ENCODE measurements at regions not wholly inside any gene's neighbourhood (a gene's known extent, or its start where the extent isn't known, plus 50 kb on each side); places are given as distances from the start of the nearest gene placed in this dataset.

DNA sequence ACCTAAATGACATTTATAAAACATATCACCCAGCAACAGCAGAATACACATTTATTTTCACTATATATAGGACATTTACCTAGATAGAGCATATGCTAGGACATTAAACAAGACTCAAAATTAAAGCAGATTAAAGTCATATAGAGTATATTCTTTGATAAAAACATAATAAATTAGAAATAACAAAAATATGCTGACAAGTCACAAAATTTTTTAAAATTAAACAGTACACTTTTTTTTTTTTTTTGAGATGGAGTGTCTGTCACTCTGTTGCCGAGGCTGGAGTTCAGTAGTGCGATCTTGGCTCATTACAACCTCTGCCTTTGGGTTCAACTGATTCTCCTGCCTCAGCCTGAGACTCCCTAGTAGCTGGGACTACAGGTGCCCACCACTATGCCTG lies 758.9 kb upstream of the NRXN1 start:
- no peak for TF ChIP-seq EZH2 (IDR thresholded peaks at IDR 0.05; ENCODE audit: low read length)
- TF ChIP-seq, protein P1, sequence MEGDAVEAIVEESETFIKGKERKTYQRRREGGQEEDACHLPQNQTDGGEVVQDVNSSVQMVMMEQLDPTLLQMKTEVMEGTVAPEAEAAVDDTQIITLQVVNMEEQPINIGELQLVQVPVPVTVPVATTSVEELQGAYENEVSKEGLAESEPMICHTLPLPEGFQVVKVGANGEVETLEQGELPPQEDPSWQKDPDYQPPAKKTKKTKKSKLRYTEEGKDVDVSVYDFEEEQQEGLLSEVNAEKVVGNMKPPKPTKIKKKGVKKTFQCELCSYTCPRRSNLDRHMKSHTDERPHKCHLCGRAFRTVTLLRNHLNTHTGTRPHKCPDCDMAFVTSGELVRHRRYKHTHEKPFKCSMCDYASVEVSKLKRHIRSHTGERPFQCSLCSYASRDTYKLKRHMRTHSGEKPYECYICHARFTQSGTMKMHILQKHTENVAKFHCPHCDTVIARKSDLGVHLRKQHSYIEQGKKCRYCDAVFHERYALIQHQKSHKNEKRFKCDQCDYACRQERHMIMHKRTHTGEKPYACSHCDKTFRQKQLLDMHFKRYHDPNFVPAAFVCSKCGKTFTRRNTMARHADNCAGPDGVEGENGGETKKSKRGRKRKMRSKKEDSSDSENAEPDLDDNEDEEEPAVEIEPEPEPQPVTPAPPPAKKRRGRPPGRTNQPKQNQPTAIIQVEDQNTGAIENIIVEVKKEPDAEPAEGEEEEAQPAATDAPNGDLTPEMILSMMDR (optimal IDR thresholded peaks at IDR 0.05 in 1 of 3, IDR thresholded peaks at IDR 0.05 in 1 of 3, conservative IDR thresholded peaks at IDR 0.05 in 1 of 3; ENCODE audit: extremely low read depth in 1 of 3, insufficient read depth in 2 of 3, low read length in 3 of 3): no peak
- Histone ChIP-seq H3K9me3 (ENCODE audit: control insufficient read depth, low read depth, low read length) (no peaks in the 10 kb centered on the region), H3K27me3 (ENCODE audit: control insufficient read depth, extremely low read depth, insufficient read depth, low read length) (no peaks in the 10 kb centered on the region), H3K27ac (ENCODE audit: control insufficient read depth, insufficient read depth, low read length) (no peak overlapping the region), H3K4me2 (ENCODE audit: control insufficient read depth, extremely low read depth, insufficient read depth, low read depth, low read length) (no peak overlapping the region), H3K4me1 (ENCODE audit: control insufficient read depth, extremely low read depth, insufficient read depth, low read length) (no peaks in the 10 kb centered on the region), H3K4me3 (ENCODE audit: control insufficient read depth in 2 of 3, extremely low read depth in 1 of 3, insufficient read depth in 2 of 3, low read depth in 1 of 3, low read length in 3 of 3) (no peak overlapping the region), H2AFZ (ENCODE audit: control insufficient read depth, low read length) (no peak overlapping the region), H3K36me3 (ENCODE audit: control insufficient read depth in 2 of 2, extremely low read depth in 1 of 2, insufficient read depth in 2 of 2, low read length in 2 of 2) (no peaks in the 10 kb centered on the region), H3K9ac (ENCODE audit: control insufficient read depth, extremely low read depth, insufficient read depth, low read length) (no peak overlapping the region), H3K9me1 (ENCODE audit: control insufficient read depth, extremely low read depth, insufficient read depth, low read length) (no peaks in the 10 kb centered on the region), H3K79me2 (ENCODE audit: control insufficient read depth, insufficient read depth, low read length) (no peaks in the 10 kb centered on the region), H4K20me1 (ENCODE audit: control insufficient read depth, extremely low read depth, insufficient read depth, low read length) (no peaks in the 10 kb centered on the region)
- DNase-seq (ENCODE audit: low read depth, low spot score) (no peak), FAIRE-seq (no peak)
- dilution Hi-C loops (cut with MboI; ENCODE audit: extremely low pct_ligation_motif_present, low sequenced_read_pairs): no loop called here

DNA sequence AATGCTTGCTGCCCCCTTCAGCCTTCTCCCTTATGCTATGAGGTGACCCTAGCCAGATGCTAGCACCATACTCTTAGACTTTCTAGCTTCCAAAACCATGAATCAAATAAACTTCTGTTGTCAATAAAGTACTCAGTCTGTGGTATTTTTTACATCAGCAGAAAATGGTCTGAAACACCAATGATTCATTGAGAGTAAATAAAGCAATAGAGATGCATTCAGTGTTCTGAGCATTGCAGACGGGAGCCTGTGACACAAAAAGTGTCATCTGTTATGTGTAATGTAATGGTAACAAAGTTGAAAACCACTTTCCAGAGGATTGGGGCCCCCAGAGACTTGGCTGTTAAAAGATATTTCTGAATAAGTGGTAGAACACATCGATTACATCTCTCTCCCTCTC lies 758.0 kb upstream of the NRXN1 start:
- Histone ChIP-seq H3K79me2 (ENCODE audit: control insufficient read depth, insufficient read depth, low read length) (no peaks in the 10 kb centered on the region), H3K4me3 (ENCODE audit: control insufficient read depth in 2 of 3, extremely low read depth in 1 of 3, insufficient read depth in 2 of 3, low read depth in 1 of 3, low read length in 3 of 3) (no peak overlapping the region), H3K4me1 (ENCODE audit: control insufficient read depth, extremely low read depth, insufficient read depth, low read length) (no peaks in the 10 kb centered on the region), H3K4me2 (ENCODE audit: control insufficient read depth, extremely low read depth, insufficient read depth, low read depth, low read length) (no peak overlapping the region), H3K9ac (ENCODE audit: control insufficient read depth, extremely low read depth, insufficient read depth, low read length) (no peak overlapping the region), H2AFZ (ENCODE audit: control insufficient read depth, low read length) (no peak overlapping the region), H3K27ac (ENCODE audit: control insufficient read depth, insufficient read depth, low read length) (no peak overlapping the region), H3K9me3 (ENCODE audit: control insufficient read depth, low read depth, low read length) (no peaks in the 10 kb centered on the region), H3K27me3 (ENCODE audit: control insufficient read depth, extremely low read depth, insufficient read depth, low read length) (no peaks in the 10 kb centered on the region), H3K36me3 (ENCODE audit: control insufficient read depth in 2 of 2, extremely low read depth in 1 of 2, insufficient read depth in 2 of 2, low read length in 2 of 2) (no peaks in the 10 kb centered on the region), H3K9me1 (ENCODE audit: control insufficient read depth, extremely low read depth, insufficient read depth, low read length) (no peaks in the 10 kb centered on the region), H4K20me1 (ENCODE audit: control insufficient read depth, extremely low read depth, insufficient read depth, low read length) (no peaks in the 10 kb centered on the region)
- FAIRE-seq: no peak
- TF ChIP-seq EZH2 (IDR thresholded peaks at IDR 0.05; ENCODE audit: low read length): no peak
- TF ChIP-seq, protein P1 (optimal IDR thresholded peaks at IDR 0.05 in 1 of 3, IDR thresholded peaks at IDR 0.05 in 1 of 3, conservative IDR thresholded peaks at IDR 0.05 in 1 of 3; ENCODE audit: extremely low read depth in 1 of 3, insufficient read depth in 2 of 3, low read length in 3 of 3): no peak
- no peak for DNase-seq (ENCODE audit: low read depth, low spot score)
- dilution Hi-C loops (cut with MboI; ENCODE audit: extremely low pct_ligation_motif_present, low sequenced_read_pairs): no loop called here
